Astrocyte (in vitro differentiated cells and primary cell): ENCODE measurements at regions not wholly inside any gene's neighbourhood (a gene's known extent, or its start where the extent isn't known, plus 50 kb on each side); places are given as distances from the start of the nearest gene placed in this dataset.
"Not testable (repeated sequence)": the region's sequence is repeated elsewhere in the genome, so short reads cannot be mapped to it uniquely, and the experiment has no call there.

Experiments
- CTCF ChIP-seq: IDR thresholded peaks from 2 replicates; pipeline ENCODE4 v1.5.1; 2011; ENCODE audit warnings: low read depth, mild to moderate bottlenecking, inconsistent platforms, low read length, moderate library complexity; ENCODE audit not compliant: insufficient read depth
- EZH2 ChIP-seq: IDR thresholded peaks from 2 replicates; pipeline ENCODE4 v1.6.1; 2012; ENCODE audit warnings: mild to moderate bottlenecking, low read length, inconsistent platforms; ENCODE audit not compliant: insufficient read depth

- TF ChIP-seq CTCF, EZH2: not testable (repeated sequence)
These were observed 138.5 kb upstream of the MAN2A1 start for GRCh38 chr5:109551234-109551633.
